ENCODE measurements at regions not wholly inside any gene's neighbourhood (a gene's known extent, or its start where the extent isn't known, plus 50 kb on each side); places are given as distances from the start of the nearest gene placed in this dataset.
A peak's percentile ranks its signal among the peaks of the same experiment; 100 is the strongest.

DNA sequence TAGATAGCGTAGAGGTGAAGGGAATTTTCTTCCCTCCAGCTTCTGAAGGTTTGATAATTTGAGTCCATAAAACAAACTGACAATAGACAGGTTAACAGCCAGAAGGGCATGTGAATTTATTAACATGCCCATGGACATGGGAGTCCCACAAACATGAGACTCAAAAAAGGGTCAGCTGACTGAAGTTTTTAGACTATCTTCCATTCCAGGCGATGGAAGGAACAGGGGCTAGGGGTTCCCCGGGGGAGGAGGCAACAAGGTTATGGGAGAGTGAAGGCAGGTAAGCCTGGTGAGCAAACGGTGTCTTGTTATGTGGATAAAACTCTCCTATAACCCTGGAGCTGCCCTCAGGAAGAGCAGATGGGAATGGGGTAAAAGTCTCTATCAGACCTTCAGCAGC, 81.5 kb upstream of the SORBS2 start:
- DNase-seq (ENCODE audit: low spot score): no peak

DNA sequence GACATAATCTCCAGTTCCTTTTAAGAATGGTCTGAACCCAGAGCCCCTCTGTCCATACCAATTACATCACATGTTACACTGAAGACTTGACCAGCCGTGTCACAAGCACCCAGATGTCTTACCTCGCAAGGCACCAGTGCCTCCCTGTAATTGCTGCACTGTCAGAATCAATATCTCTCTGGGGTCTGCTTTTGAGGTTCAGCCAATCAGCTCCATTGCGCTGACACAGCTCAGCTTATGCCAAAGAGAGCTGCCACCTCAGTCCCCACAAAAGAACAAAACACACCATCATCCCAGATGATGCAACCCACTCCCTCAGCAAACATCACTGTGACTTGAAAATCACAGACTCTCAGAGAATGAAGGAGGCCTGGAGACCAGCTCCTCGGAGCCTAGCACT, 82.5 kb upstream of the SORBS2 start:
- DNase-seq (ENCODE audit: low spot score): no peak

DNA sequence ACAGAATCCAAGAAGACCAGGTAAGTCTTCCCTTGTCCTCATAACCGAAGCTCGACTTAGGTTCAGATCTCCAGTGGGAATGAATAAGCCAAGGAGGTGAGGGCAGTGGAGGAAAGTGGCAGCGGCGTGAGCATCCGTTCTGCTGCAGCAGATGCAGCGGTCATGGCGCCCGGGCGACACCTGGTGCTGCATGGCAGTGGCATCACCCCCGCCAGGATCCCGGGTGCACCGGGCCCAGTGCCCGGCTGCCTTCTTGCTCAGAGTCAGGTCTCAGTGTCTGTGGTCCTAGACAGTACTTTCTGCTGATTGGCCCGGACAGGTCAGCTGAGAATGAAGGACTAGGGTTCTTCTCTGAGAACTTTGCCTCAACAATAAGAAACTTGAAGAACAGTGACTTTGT, 83.4 kb upstream of the SORBS2 start:
- no peak for DNase-seq (ENCODE audit: low spot score)

DNA sequence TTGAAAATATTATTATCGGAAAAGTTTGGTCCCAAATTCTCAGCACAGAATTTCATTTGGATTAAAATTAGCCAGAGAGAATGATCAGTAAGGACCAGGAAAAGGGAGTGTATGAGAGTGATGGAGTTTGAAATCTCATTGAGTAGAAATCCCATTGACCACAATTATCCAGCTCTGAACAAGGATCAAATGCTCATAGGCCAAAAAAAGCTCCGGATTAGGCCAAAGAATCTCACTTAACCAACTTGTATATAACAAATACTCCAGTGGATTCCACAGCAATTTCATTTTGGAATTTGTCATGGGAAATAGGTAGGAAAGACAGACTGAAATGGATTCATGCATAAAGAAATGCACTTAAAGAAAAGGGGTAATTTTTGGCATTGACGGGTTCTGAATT, 83.9 kb upstream of the SORBS2 start:
- DNase-seq (ENCODE audit: low spot score): no peak

DNA sequence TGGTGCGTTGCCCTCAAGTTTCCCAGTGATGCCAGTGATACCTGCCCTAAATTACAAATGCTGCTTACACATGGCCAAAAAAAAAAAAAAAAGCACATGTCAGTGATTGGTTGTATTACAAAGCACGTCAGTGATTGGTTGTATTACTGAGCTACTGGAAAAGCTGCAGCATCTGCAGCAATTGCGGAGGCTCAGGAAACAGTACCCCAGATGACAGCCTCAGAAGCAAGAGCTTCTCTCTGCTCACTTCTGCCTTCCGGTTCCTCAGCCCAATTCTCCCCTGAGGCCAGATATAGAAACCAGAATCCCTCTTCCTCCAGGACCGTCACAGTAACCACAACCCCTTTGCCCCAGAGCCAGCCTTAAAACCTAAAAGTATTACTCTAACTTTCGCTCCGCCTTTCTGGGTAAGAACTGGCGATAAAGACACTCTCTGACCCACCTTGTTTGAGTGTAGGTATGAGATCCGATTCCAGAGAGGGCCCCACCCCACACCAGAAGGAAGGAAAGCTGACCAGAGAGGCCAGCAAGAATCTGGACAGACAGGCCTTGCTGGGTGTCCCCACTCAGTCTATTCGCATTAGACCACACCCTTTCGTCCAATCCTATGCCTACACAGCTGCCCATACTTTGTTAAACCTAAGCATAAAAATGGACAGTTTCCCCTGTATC, 85.0 kb upstream of the SORBS2 start:
- DNase-seq (ENCODE audit: low spot score): no peak

DNA sequence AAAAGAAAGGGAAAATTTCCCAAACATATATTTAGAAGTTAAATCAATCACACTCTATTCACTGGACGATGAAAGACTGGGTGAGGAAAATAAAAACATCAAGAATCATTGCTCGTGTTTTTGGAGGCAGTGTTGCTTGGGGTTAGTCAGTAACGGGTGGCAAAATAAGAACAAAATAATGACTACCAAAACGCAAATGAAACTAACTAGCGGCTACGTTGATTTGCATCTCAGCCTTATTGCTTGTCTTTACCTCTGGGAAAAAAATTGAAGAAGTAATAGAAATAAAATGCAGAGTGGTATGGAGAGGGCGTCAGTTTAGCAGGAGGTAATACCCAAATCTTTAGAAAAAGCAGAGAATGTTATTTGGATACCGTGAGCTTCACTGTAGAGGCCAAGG, 86.4 kb upstream of the SORBS2 start:
- DNase-seq (ENCODE audit: low spot score): no peak

DNA sequence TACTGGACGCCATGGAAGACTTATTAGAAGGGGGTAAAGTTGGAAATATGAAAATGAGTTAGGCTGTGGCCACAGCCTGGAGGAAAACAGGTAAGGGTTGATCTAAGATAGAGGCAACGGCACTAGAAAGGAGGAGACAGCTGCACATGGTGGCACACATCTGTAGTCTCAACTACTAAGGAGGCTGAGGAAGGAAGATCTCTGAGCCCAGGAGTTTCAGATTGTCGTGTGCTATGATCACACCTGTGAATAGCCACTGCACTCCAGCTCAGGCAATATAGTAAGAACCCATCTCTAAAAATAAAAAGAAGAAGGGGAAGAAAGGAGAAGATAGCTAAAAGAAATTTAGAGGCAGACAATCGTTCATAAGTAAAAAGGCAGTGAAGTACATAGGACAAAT, 87.8 kb upstream of the SORBS2 start:
- no peak for DNase-seq (ENCODE audit: low spot score)

DNA sequence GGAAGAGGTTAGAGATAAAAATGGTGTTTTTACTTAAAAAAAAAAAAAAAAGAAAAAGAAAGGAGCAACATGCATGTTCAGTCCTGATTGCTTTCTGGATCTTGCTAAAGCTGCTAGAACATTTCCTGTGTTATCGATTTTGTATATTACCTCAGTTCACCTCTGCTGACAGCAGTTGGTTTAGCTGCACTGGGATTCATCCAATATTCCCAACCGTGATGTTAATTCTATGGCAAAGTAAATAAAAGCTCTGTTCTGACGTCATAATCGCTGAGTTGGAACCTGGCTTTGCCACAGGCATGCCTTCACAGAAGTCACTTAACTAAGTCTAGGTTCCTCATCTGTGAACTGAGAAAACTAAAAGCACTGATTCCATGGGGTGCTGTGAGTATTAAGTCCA, 90.7 kb upstream of the SORBS2 start:
- DNase-seq (ENCODE audit: low spot score): no peak

DNA sequence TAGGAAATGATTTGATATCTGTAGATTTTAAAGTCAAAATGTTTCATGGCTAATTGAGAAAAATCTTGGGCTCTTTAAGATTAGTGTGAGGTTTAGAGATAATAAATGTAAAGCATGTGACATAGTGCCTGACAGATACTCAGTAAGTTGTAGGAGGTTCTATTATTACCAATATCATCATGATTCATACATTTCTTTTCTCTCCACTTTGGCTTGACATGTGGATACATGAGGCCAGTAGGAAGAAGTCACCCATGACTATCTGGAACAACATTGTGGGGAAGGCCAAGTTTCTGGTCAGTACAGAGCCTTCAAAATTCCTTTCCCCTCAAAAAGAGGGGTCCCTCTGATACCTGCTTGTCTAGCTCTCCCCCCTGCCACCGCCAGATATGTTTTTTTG, 91.2 kb upstream of the SORBS2 start:
- DNase-seq (ENCODE audit: low spot score): no peak

DNA sequence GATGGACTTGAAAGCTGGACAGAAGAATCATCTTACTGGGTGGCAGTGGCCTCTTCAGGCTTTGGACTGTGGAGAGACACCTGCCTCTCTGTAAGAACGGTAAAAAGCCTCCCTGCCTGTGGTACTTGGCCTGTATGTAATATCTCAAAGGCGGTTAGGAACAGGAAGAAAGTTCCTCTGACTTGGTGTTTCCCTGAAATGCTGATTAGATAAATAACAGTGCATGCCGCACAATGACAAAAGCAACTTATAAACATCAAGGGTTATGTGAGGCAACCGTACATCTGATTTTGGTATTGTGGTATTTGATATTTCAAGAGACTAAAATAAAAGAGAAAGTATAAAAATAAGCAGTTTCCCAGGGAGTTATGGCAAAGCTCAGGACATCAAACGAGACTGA, 92.4 kb upstream of the SORBS2 start:
- no peak for DNase-seq (ENCODE audit: low spot score)

DNA sequence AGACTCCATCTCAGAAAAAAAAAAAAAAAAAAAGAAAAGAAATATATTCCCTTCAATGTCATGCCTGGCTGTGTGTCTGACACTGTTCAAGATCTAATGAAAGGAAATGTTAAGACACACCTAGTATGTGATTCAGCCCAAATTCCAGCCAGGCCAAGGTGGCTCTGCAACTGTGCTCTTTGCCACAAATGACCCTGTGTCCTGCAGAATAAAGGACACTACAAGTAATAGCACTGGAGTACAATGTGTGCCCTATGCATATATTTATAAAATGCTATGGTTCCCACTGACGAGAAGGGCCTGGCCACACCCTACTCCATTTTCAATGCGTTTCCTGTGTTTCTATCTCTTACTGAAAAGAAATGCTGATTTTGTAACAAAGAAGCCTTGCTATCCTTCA, 98.0 kb upstream of the SORBS2 start:
- no peak for DNase-seq (ENCODE audit: low spot score)

DNA sequence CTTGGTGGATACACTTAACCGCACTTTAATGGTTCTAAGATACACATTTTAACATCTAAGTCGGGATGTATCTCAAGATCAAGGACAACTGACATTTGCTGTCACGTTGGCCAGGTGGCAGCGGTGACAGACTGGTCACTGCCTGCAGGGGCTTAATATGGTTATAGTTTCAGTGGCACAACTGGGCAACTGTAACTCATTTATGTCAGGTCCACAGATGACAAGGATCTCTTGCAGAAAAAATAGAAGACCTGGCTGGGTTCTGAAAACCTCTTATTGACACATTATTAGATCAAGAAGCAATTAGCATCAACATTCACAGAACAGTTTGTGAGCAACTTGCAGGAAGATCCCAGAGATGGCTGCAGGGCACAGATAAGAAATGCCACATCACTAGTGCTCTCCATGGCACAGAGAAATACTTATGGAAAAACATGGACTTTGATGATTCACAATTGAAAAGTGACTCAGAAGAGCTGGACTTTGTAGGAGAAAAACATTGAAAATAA, 99.6 kb upstream of the SORBS2 start:
- DNase-seq (ENCODE audit: low spot score): peak; percentile 28

DNA sequence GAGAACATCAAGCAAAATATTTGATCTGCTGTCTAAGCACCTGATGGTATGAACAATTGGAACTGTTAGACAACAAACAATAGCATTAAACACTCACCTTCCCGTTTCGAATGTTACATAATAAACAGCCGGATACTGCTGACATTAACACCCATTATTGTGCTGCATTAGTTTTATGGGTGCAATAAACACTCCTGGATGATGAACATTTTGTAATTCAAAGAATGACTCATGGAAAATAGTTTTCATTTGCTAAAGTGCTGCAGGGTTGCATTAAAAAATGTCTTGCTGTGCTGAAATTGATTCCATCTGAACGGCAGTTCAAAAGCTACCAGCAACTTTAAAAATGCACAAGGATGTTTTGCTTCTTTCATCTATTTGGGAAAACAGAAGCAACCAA, 100.8 kb upstream of the SORBS2 start:
- DNase-seq (ENCODE audit: low spot score): peak; percentile 17

DNA sequence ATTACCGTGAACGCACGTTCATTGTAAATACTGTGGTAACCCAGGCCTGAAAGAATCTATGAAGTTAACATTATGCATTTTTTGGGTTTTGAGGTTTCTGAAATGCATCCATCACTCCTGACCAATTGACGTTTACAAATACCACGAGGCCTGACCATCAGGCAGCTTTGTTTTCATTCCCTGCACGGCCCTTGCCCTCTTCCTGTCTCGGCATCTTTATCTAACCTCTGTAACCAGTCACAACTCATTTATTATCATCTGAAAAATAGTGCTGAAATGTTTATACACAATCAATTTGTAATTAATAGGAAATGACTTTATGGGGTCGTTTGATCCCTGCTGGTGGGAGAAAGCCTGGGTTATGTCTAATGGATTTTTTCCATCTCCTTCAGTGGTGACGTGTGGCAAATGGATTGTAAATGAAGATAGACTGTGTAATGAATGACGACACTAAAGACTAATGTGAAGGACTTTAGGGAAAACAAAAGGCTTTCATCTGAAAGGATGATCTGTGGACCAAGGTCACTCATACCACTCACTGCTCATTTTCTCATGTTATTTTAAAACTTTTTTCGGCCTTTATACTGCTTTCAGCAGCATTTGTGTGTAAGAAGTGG, 102.7 kb upstream of the SORBS2 start:
- DNase-seq (ENCODE audit: low spot score): no peak

DNA sequence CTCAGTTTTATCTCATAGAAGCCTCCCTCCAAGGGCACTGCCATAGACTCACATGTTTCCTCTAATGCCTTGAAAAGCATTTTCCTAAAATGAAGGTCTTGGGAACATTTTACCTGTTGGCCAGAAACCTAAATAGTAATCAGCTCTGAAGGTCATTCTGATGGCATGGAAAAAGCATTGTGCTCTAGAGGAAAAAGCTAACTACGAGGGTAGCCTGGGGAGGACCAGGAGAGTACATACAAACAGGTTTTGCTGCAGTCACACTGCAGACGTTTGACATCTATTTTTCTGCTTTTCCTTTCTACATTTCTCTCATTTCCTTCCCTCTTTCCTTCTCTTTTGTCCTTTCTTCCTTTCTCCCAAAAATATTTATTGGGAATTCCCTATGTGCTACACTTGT, 103.3 kb upstream of the SORBS2 start:
- no peak for DNase-seq (ENCODE audit: low spot score)

DNA sequence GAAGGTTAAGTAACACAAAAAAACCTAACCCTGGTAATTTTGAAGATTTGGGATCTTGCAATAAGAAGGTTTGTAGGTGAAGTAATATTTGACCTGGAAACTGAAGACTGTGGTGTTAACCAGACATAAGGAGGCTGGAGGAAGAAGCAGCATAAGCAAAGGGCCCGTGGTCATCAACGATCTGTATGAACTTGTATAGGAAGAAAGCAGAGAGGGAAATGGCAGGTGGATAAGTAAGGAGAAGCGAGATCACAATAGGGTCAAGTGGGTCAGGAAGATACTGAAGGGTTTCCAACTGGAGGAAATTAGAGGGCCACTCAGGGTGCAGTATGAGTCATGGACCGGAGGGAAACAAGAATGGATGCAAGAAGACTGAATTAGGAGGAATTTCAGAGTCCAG, 103.8 kb upstream of the SORBS2 start:
- DNase-seq (ENCODE audit: low spot score): no peak

DNA sequence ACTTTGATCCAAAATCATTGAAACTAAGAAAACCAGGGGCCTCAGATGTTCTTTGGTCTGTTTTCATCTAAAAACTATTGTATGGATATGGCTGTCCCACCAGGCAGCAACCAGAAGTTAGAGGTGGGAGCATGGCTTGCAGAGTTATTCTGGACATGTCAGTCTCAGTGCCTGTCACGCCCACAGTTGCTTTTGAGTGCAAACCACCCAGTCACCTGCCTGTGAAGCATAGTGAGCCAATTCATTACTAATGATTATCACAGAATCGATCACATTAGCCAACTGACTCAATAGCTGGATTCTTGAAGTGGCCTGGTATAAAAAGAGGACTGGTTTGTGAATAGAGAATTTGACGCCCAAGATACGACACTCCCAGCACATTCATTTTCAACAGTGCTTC, 104.2 kb upstream of the SORBS2 start:
- no peak for DNase-seq (ENCODE audit: low spot score)

DNA sequence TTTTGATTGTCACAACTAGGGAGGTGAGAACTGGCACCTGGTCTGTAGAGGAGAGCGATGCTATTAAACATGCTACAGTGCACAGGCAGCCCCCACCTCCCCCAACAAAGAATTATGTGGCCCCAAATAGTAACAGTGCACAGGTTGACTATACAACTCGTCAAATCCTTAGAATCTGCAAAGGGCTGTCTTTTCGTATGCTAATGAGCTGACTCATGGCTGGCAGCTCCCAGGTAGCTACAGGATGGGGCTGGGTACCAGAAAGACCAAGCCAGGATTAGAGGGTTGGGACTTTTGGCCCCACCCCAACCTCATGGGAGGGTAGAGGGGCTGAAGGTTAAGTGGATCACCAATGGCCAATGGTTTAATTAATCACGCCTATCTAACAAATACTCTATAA, 104.7 kb upstream of the SORBS2 start:
- DNase-seq (ENCODE audit: low spot score): no peak

DNA sequence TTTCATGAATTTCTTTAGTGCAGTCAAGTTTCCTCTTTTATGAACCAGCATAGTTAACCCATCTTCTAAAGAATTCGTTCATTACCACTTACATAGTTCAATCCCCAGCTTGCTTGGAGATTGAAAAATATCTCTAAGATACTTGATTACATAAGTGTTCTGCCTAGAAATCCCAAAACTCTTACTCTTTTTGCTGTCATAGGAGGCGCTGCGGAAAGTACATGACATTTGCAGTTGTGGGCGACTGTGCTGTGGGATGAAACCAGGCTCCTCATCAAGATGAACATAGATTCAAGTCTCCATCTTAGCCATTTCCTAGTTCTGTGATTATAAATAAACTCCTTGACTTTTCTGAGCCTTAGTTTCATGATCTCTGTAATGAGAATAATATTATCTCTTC, 107.1 kb upstream of the SORBS2 start:
- DNase-seq (ENCODE audit: low spot score): no peak

DNA sequence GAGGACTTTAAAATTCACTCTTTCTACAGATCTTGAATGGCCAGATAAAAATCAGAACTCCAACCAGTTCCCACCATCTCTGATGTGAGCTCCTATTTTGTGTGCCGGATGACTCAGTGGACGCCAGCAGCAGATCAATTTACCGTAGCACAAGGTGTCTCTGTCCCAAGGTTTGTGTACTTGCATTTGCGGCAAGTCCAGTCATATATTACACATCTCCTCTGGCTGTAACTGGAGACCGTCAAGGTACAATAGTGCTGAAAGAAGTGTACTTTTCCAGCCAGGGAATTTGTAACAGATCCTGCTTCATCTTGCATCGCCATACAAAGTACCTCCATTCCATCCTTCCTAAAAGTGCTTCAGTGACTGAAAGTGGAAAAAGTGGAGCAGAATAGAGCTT, 108.2 kb upstream of the SORBS2 start:
- DNase-seq (ENCODE audit: low spot score): no peak

DNA sequence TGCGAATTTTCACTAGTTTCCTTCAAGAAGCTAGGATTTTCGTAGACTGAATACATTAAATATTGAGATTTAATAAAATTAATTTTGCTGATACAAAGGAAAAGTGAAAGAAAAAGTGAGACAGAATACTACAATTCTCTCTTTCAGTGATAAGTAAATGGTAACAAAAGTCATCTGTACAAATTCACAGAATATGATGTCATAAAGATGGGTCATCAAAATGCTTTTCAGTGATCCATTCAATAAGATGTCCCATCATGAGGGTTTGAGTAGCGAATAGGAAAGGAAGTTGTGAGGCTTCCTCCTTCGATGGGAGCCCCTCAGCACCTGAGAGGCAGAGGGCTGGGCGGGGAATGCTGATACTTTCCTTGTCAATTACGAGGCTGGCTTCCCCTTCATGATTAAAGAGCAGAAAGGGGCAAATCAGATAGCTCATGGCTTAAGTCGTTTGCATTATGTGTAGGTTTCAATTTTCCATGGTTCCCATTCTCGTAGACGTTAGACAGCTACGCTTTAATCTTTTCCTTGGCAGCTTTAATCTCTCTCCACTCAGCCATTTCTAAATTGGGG, 108.8 kb upstream of the SORBS2 start:
- no peak for DNase-seq (ENCODE audit: low spot score)

DNA sequence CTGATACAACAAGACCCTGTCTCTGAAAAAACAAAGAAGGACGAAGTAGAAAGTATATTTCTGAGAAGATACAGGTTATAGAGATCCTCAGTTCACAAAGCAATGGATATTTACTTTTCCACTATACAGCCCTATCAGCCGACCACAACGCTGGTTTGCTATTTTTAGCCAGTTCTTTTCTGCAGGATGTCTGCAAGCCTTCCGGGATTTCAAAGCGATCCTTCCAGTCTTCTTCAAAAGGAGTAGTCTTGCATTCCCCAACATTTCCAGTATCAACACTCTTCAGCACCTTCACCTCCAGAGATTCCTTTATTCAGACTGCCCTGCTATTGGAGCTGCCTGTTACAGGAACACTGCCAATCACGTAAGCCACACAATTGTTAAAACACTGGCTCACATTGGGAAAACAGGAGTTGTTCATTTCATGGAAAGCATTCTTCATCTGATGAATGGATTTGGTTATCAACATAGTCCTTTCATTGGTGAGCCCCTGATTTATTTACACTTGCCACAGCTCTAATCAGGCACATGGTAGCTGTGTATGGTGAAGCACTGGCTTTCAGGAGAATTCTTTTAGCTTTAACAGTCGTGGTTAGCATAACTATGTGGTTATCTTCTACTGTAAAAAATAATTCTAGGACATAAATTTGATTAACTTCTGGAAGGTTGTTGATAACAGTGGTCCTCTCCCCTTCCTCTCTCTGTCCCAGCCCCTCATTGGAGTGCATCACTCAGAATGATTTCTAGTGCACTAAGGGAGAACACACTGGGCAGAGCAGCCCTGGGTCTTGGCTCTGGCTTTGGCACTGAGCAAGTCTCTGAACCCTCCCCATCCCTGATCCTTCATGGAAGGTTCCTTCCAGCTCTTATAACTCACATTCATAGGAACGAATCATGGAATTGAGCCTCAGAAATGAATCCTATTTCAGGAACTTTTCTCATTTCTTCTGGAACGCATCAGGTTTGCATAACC, 109.9 kb upstream of the SORBS2 start:
- peak; percentile 10 for DNase-seq (ENCODE audit: low spot score)
